Gastrocnemius medialis (tissue), 4 donors: ENCODE measurements at regions not wholly inside any gene's neighbourhood (a gene's known extent, or its start where the extent isn't known, plus 50 kb on each side); places are given as distances from the start of the nearest gene placed in this dataset.

Experiments
- ATAC-seq, 2 donors: fragments of 150-250 bp; one replicate each; pipeline ENCODE4 v1.9.1; 2016
- DNase-seq, 2 donors: peaks; one replicate each; pipeline ENCODE4 v3.0.0-alpha.2; 2019
- H3K27ac ChIP-seq, 4 donors: fragments of 200-600 bp; sonication (generic); 1 replicate in 1 of 4; 2 replicates in 3 of 4; pipeline ENCODE4 v1.5.1; 2016 to 2018; ENCODE audit warnings: mild to moderate bottlenecking in 2 of 4, moderate library complexity in 1 of 4
- H3K27me3 ChIP-seq, 3 donors: fragments of 200-600 bp; sonication (generic) in 2 of 3; 1 replicate in 1 of 3; 2 replicates in 2 of 3; pipeline versions ENCODE4 v1.5.1 to v1.6.0; 2016 to 2019; ENCODE audit warnings: mild to moderate bottlenecking in 1 of 3, moderate library complexity in 1 of 3
- H3K36me3 ChIP-seq, 2 donors: fragments of 200-600 bp; sonication (generic) in 1 of 2; one replicate each; pipeline ENCODE4 v1.5.1; 2017 to 2018
- H3K4me1 ChIP-seq, 2 donors: fragments of 200-600 bp; sonication (generic) in 1 of 2; one replicate each; pipeline ENCODE4 v1.5.1; 2016 to 2017; ENCODE audit warnings: mild to moderate bottlenecking in 2 of 2
- H3K4me3 ChIP-seq, 4 donors: fragments of 200-600 bp; sonication (generic) in 3 of 4; 1 replicate in 1 of 4; 2 replicates in 3 of 4; pipeline ENCODE4 v1.5.1; 2016 to 2019; ENCODE audit warnings: mild to moderate bottlenecking in 2 of 4
- H3K9me3 ChIP-seq, 3 donors: fragments of 200-600 bp; sonication (generic) in 2 of 3; 1 replicate in 1 of 3; 2 replicates in 2 of 3; pipeline ENCODE4 v1.5.1; 2016 to 2019
- CTCF ChIP-seq, 5 experiments: fragments of 450-650 bp in 3 of 5; fragments of 200-600 bp in 2 of 5; sonication (generic) in 2 of 5; IDR thresholded peaks in 4 of 5; conservative IDR thresholded peaks in 1 of 5; 1 replicate in 4 of 5; 2 replicates in 1 of 5; pipeline ENCODE4 v1.5.1; 2016 to 2019; ENCODE audit warnings: antibody characterized with exemption in 5 of 5, mild to moderate bottlenecking in 3 of 5, moderate library complexity in 3 of 5
- POLR2A ChIP-seq, 2 donors: fragments of 450-650 bp; IDR thresholded peaks; one replicate each; pipeline ENCODE4 v1.6.1; 2017; ENCODE audit warnings: antibody characterized with exemption in 2 of 2, mild to moderate bottlenecking in 2 of 2, moderate library complexity in 2 of 2
- in situ Hi-C, 4 donors: fragments of 200-750 bp; cut with MboI; loops; one replicate each; pipeline versions ENCODE4 v1.15.0 to v1.8.0; 2017; ENCODE audit warnings: low sequenced_read_pairs in 4 of 4
- intact Hi-C: fragments of 100-400 bp; cut with DNase I; formaldehyde crosslinking; loops from one replicate; pipeline ENCODE4 v1.15.1; 2023; ENCODE audit warnings: low total_unique reads

GRCh38 chr4:67006791-67007190 lies 538.5 kb downstream of the CENPC start:
- intact Hi-C loops (no loop called here), in situ Hi-C loops (no loop called here)
- TF ChIP-seq CTCF (IDR thresholded peaks at IDR 0.05 in 4 of 5, conservative IDR thresholded peaks at IDR 0.05 in 1 of 5) (no peak), POLR2A (IDR thresholded peaks at IDR 0.05) (no peak)
- Histone ChIP-seq H3K27ac (no peak overlapping the region), H3K4me3 (no peak overlapping the region), H3K4me1 (no peaks in the 10 kb centered on the region), H3K36me3 (no peaks in the 10 kb centered on the region), H3K27me3 (no peaks in the 10 kb centered on the region), H3K9me3 (no peaks in the 10 kb centered on the region)
- ATAC-seq (no peak), DNase-seq (no peak)

GRCh38 chr4:66991521-66991920 lies 553.8 kb downstream of the CENPC start:
- Histone ChIP-seq H3K4me3 (no peak overlapping the region), H3K4me1 (no peaks in the 10 kb centered on the region), H3K9me3 (no peaks in the 10 kb centered on the region), H3K27me3 (no peaks in the 10 kb centered on the region), H3K27ac (no peak overlapping the region), H3K36me3 (no peaks in the 10 kb centered on the region)
- in situ Hi-C loops (no loop called here), intact Hi-C loops (no loop called here)
- TF ChIP-seq POLR2A (IDR thresholded peaks at IDR 0.05) = no peak
- no peak for TF ChIP-seq CTCF (IDR thresholded peaks at IDR 0.05 in 4 of 5, conservative IDR thresholded peaks at IDR 0.05 in 1 of 5)
- ATAC-seq (no peak), DNase-seq (no peak)

GRCh38 chr4:66974665-66975064 lies 570.6 kb downstream of the CENPC start:
- TF ChIP-seq POLR2A (IDR thresholded peaks at IDR 0.05) = no peak
- TF ChIP-seq CTCF (IDR thresholded peaks at IDR 0.05 in 4 of 5, conservative IDR thresholded peaks at IDR 0.05 in 1 of 5) = no peak
- Histone ChIP-seq H3K4me1 (no peaks in the 10 kb centered on the region), H3K27me3 (no peaks in the 10 kb centered on the region), H3K36me3 (no peaks in the 10 kb centered on the region), H3K4me3 (no peak overlapping the region), H3K27ac (no peak overlapping the region), H3K9me3 (no peaks in the 10 kb centered on the region)
- in situ Hi-C loops (no loop called here), intact Hi-C loops (no loop called here)
- no peak for ATAC-seq
- no peak for DNase-seq

GRCh38 chr4:66972087-66972486 lies 573.2 kb downstream of the CENPC start:
- intact Hi-C loops = no loop called here
- in situ Hi-C loops = no loop called here
- Histone ChIP-seq H3K9me3 (no peaks in the 10 kb centered on the region), H3K4me1 (no peaks in the 10 kb centered on the region), H3K27ac (no peak overlapping the region), H3K4me3 (no peak overlapping the region), H3K27me3 (no peaks in the 10 kb centered on the region), H3K36me3 (no peaks in the 10 kb centered on the region)
- DNase-seq (no peak), ATAC-seq (no peak)
- no peak for TF ChIP-seq CTCF (IDR thresholded peaks at IDR 0.05 in 4 of 5, conservative IDR thresholded peaks at IDR 0.05 in 1 of 5)
- no peak for TF ChIP-seq POLR2A (IDR thresholded peaks at IDR 0.05)

- H3K4me1 ChIP-seq = no peaks in the 10 kb centered on the region
- intact Hi-C loops (no loop called here), in situ Hi-C loops (no loop called here)
- no peak overlapping the region for H3K4me3 ChIP-seq
- no peaks in the 10 kb centered on the region for H3K9me3 ChIP-seq
- TF ChIP-seq POLR2A (IDR thresholded peaks at IDR 0.05) = no peak
- no peaks in the 10 kb centered on the region for H3K36me3 ChIP-seq
- no peak overlapping the region for H3K27ac ChIP-seq
- H3K27me3 ChIP-seq = no peaks in the 10 kb centered on the region
- DNase-seq (no peak), ATAC-seq (no peak)
Measured at GRCh38 chr4:66964467-66964866, 580.8 kb downstream of the CENPC start.
